HepG2 (cell line): ENCODE measurements at regions not wholly inside any gene's neighbourhood (a gene's known extent, or its start where the extent isn't known, plus 50 kb on each side); places are given as distances from the start of the nearest gene placed in this dataset.
"Not testable (repeated sequence)": the region's sequence is repeated elsewhere in the genome, so short reads cannot be mapped to it uniquely, and the experiment has no call there.

Experiments used
- ATAC-seq: fragments of 200-7000 bp; cut with Tn5 transposase; 3 replicates; pipeline ENCODE4 v1.9.1; 2020; ENCODE audit warnings: mild to moderate bottlenecking, moderate library complexity
- BruUV-seq: library from RNA; stranded (reverse); fragments of 400-500 nt; replicated peaks from 2 replicates; lab custom pipeline; 2021; lab: Mats Ljungman, UMichigan
- CTCF ChIA-PET: fragments of 300-600 bp; formaldehyde crosslinking; extraction: SDS; loops from one replicate; lab custom pipeline; 2021; ENCODE audit warnings: low total read pairs, inconsistent platforms, low intra/inter-chr PET ratio; lab: Yijun Ruan, JAX
- POLR2A ChIA-PET: fragments of 350-600 bp; sonication (Branson Sonifier 250); formaldehyde crosslinking; loops from one replicate; lab custom pipeline; 2020; ENCODE audit warnings: antibody characterized with exemption, inconsistent platforms; lab: Yijun Ruan, JAX
- DNase-seq: peaks from one replicate; pipeline ENCODE4 v3.0.0-alpha.2; 2015; ENCODE audit warnings: low spot score
- FAIRE-seq: peaks from 3 replicates; lab custom pipeline; 2011; peaks lifted over from hg19 to GRCh38; lab: Jason Lieb, UNC
- H2AFZ ChIP-seq: one replicate; pipeline ENCODE4 v1.6.1; 2011; ENCODE audit warnings: low read length, inconsistent platforms
- H3K27ac ChIP-seq: fragments of 300-600 bp; 3 replicates; pipeline ENCODE4 v1.8.0; 2011; ENCODE audit warnings: mixed run types, mild to moderate bottlenecking, mixed read lengths, low read length, inconsistent platforms; ENCODE audit not compliant: insufficient read depth; ENCODE audit errors: extremely low read length
- H3K27me3 ChIP-seq, 2 experiments: fragments of 200-600 bp in 1 of 2; 2 replicates in 1 of 2; 3 replicates in 1 of 2; pipeline versions ENCODE4 v1.6.0 to v1.8.0; 2011; ENCODE audit warnings: low read length in 2 of 2, mild to moderate bottlenecking in 2 of 2, moderate library complexity in 2 of 2, inconsistent platforms in 1 of 2; ENCODE audit not compliant: insufficient read depth in 2 of 2, control insufficient read depth in 1 of 2
- H3K36me3 ChIP-seq, 2 experiments: fragments of 200-600 bp in 1 of 2; replicated peaks in 1 of 2; 2 replicates in 1 of 2; 3 replicates in 1 of 2; pipeline versions ENCODE4 v1.5.1 to v1.8.0; 2011; ENCODE audit warnings: low read length in 2 of 2, inconsistent platforms in 1 of 2; ENCODE audit not compliant: insufficient read depth in 2 of 2, control insufficient read depth in 1 of 2
- H3K4me1 ChIP-seq: 2 replicates; pipeline ENCODE4 v1.5.1; 2012; ENCODE audit warnings: low read length, inconsistent platforms; ENCODE audit not compliant: insufficient read depth
- H3K4me2 ChIP-seq: 2 replicates; pipeline ENCODE4 v1.6.0; 2011; ENCODE audit warnings: low read depth, low read length, inconsistent platforms
- H3K4me3 ChIP-seq, 3 experiments: fragments of 200-600 bp in 1 of 3; sonication (generic), shearing (Covaris generic) in 1 of 3; replicated peaks in 1 of 3; 2 replicates each; pipeline ENCODE4 v1.5.1; 2011 to 2016; ENCODE audit warnings: low read length in 3 of 3, inconsistent platforms in 2 of 3, low read depth in 2 of 3, mild to moderate bottlenecking in 2 of 3, control low read depth in 1 of 3, mixed read lengths in 1 of 3; ENCODE audit not compliant: insufficient read depth in 1 of 3
- H3K79me2 ChIP-seq: one replicate; pipeline ENCODE4 v1.6.1; 2011; ENCODE audit warnings: low read length, inconsistent platforms; ENCODE audit not compliant: insufficient read depth
- H3K9ac ChIP-seq: 2 replicates; pipeline ENCODE4 v1.6.0; 2011; ENCODE audit warnings: mild to moderate bottlenecking, low read depth, low read length, inconsistent platforms; ENCODE audit not compliant: insufficient read depth
- H3K9me3 ChIP-seq: 2 replicates; pipeline ENCODE4 v1.5.1; 2012; ENCODE audit warnings: mild to moderate bottlenecking, low read length
- H4K20me1 ChIP-seq: 2 replicates; pipeline ENCODE4 v1.6.0; 2011; ENCODE audit warnings: inconsistent platforms, mild to moderate bottlenecking, low read length, moderate library complexity; ENCODE audit not compliant: insufficient read depth
- GRHL1 ChIP-seq: sonication (generic); formaldehyde crosslinking; conservative IDR thresholded peaks from 2 replicates; pipeline ENCODE4 v1.8.0; 2022; ENCODE audit warnings: missing genetic modification reagents
- GTF3A ChIP-seq: sonication (generic); formaldehyde crosslinking; conservative IDR thresholded peaks from 2 replicates; pipeline ENCODE4 v1.4.0; 2020; ENCODE audit warnings: mild to moderate bottlenecking, missing genetic modification reagents
- PITX1 ChIP-seq: sonication (generic); formaldehyde crosslinking; IDR thresholded peaks from 2 replicates; pipeline ENCODE4 v1.5.1; 2020; ENCODE audit warnings: mild to moderate bottlenecking, missing genetic modification reagents
- STAT5B ChIP-seq: sonication (generic); formaldehyde crosslinking; IDR thresholded peaks from 2 replicates; pipeline ENCODE4 v1.4.0; 2020; ENCODE audit warnings: missing genetic modification reagents
- ZBTB38 ChIP-seq: sonication (generic); formaldehyde crosslinking; IDR thresholded peaks from 2 replicates; pipeline ENCODE4 v1.5.1; 2020; ENCODE audit warnings: mild to moderate bottlenecking, missing genetic modification reagents
- ZNF264 ChIP-seq: sonication (generic); formaldehyde crosslinking; IDR thresholded peaks from 2 replicates; pipeline ENCODE4 v1.4.0; 2020; ENCODE audit warnings: missing genetic modification reagents
- ZNF749 ChIP-seq: sonication (generic); formaldehyde crosslinking; IDR thresholded peaks from 2 replicates; pipeline ENCODE4 v1.8.0; 2022; ENCODE audit warnings: mild to moderate bottlenecking, missing genetic modification reagents, moderate library complexity, borderline replicate concordance
- ZSCAN31 ChIP-seq: sonication (generic); formaldehyde crosslinking; IDR thresholded peaks from 2 replicates; pipeline ENCODE4 v1.5.0; 2020; ENCODE audit warnings: low read depth, mild to moderate bottlenecking, missing genetic modification reagents
- WGBS: methylation state at CpG from one replicate; pipeline ENCODE4 v1.1.6; 2017; ENCODE audit warnings: low lambda C conversion rate; 5-methylcytosine and 5-hydroxymethylcytosine counted together
- in situ Hi-C: cut with HindIII; loops from 2 replicates; pipeline ENCODE4 v1.10.0; 2017; ENCODE audit warnings: low pct_unique_long_range_greater_than_20kb; ENCODE audit not compliant: extremely low pct_ligation_motif_present
- intact Hi-C: fragments of 100-400 bp; cut with micrococcal nuclease; formaldehyde crosslinking; loops from one replicate; pipeline ENCODE4 v1.10.0; 2022; ENCODE audit not compliant: unreplicated experiment
- TF ChIP-seq, protein P1 (sequence below), 2 experiments: fragments of 450-650 bp in 1 of 2; sonication (generic) in 1 of 2; formaldehyde crosslinking; IDR thresholded peaks; 2 replicates each; pipeline versions ENCODE4 v1.5.0 to v1.8.0; 2020 to 2022; ENCODE audit warnings: mild to moderate bottlenecking in 1 of 2, missing genetic modification reagents in 1 of 2
- TF ChIP-seq, protein P2 (sequence below): sonication (generic); formaldehyde crosslinking; IDR thresholded peaks from 2 replicates; pipeline ENCODE4 v1.5.0; 2020; ENCODE audit warnings: mild to moderate bottlenecking, missing genetic modification reagents, moderate library complexity
- TF ChIP-seq, protein P3 (sequence below): sonication (generic); formaldehyde crosslinking; IDR thresholded peaks from 2 replicates; pipeline ENCODE4 v1.4.0; 2020; ENCODE audit warnings: mild to moderate bottlenecking, missing genetic modification reagents

- ATAC-seq (no peak), FAIRE-seq (no peak), DNase-seq (no peak)
- intact Hi-C loops (no loop called here), in situ Hi-C loops (no loop called here)
- WGBS: 0% methylated on average over 1 of the region's 1 CpG
- Histone ChIP-seq H3K27ac (no peak overlapping the region), H3K9ac (no peak overlapping the region), H4K20me1 (no peaks in the 10 kb centered on the region), H3K4me1 (no peaks in the 10 kb centered on the region), H3K9me3 (no peaks in the 10 kb centered on the region), H3K79me2 (no peaks in the 10 kb centered on the region), H3K36me3 (no peaks in the 10 kb centered on the region), H3K4me3 (no peak overlapping the region), H2AFZ (no peak overlapping the region), H3K4me2 (no peak overlapping the region), H3K27me3 (no peaks in the 10 kb centered on the region)
- ChIA-PET CTCF (no interaction called here), POLR2A (no interaction called here)
- TF ChIP-seq ZNF264 (CRISPR knock-in tag) (no peak), GTF3A (CRISPR knock-in tag) (no peak), PITX1 (no peak), ZNF749 (CRISPR knock-in tag) (no peak), GRHL1 (CRISPR knock-in tag) (no peak), STAT5B (CRISPR knock-in tag) (no peak), ZSCAN31 (no peak), ZBTB38 (no peak)
- TF ChIP-seq, protein P1, sequence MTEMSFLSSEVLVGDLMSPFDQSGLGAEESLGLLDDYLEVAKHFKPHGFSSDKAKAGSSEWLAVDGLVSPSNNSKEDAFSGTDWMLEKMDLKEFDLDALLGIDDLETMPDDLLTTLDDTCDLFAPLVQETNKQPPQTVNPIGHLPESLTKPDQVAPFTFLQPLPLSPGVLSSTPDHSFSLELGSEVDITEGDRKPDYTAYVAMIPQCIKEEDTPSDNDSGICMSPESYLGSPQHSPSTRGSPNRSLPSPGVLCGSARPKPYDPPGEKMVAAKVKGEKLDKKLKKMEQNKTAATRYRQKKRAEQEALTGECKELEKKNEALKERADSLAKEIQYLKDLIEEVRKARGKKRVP (CRISPR knock-in tag; IDR thresholded peaks at IDR 0.05): no peak
- TF ChIP-seq, protein P2, sequence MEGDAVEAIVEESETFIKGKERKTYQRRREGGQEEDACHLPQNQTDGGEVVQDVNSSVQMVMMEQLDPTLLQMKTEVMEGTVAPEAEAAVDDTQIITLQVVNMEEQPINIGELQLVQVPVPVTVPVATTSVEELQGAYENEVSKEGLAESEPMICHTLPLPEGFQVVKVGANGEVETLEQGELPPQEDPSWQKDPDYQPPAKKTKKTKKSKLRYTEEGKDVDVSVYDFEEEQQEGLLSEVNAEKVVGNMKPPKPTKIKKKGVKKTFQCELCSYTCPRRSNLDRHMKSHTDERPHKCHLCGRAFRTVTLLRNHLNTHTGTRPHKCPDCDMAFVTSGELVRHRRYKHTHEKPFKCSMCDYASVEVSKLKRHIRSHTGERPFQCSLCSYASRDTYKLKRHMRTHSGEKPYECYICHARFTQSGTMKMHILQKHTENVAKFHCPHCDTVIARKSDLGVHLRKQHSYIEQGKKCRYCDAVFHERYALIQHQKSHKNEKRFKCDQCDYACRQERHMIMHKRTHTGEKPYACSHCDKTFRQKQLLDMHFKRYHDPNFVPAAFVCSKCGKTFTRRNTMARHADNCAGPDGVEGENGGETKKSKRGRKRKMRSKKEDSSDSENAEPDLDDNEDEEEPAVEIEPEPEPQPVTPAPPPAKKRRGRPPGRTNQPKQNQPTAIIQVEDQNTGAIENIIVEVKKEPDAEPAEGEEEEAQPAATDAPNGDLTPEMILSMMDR (CRISPR knock-in tag): no peak
- TF ChIP-seq, protein P3, sequence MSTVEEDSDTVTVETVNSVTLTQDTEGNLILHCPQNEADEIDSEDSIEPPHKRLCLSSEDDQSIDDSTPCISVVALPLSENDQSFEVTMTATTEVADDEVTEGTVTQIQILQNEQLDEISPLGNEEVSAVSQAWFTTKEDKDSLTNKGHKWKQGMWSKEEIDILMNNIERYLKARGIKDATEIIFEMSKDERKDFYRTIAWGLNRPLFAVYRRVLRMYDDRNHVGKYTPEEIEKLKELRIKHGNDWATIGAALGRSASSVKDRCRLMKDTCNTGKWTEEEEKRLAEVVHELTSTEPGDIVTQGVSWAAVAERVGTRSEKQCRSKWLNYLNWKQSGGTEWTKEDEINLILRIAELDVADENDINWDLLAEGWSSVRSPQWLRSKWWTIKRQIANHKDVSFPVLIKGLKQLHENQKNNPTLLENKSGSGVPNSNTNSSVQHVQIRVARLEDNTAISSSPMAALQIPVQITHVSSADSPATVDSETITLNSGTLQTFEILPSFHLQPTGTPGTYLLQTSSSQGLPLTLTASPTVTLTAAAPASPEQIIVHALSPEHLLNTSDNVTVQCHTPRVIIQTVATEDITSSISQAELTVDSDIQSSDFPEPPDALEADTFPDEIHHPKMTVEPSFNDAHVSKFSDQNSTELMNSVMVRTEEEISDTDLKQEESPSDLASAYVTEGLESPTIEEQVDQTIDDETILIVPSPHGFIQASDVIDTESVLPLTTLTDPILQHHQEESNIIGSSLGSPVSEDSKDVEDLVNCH (CRISPR knock-in tag): no peak
- BruUV-seq: no TSS peak
Observed at GRCh38 chr6:93176070-93176469, 243.3 kb downstream of the EPHA7 start.

DNA sequence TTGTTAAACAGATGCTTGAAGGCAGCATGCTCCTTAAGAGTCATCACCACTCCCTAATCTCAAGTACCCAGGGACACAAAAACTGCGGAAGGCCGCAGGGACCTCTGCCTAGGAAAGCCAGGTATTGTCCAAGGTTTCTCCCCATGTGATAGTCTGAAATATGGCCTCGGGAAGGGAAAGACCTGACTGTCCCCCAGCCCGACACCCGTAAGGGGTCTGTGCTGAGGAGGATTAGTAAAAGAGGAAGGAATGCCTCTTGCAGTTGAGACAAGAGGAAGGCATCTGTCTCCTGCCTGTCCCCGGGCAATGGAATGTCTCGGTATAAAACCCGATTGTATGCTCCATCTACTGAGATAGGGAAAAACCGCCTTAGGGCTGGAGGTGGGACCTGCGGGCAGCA lies 245.8 kb downstream of the EPHA7 start:
- H4K20me1 ChIP-seq, H2AFZ ChIP-seq, in situ Hi-C loops, H3K4me2 ChIP-seq, ATAC-seq, H3K27ac ChIP-seq, H3K9me3 ChIP-seq, BruUV-seq, FAIRE-seq, H3K4me3 ChIP-seq, H3K79me2 ChIP-seq, POLR2A ChIA-PET, H3K36me3 ChIP-seq, DNase-seq, CTCF ChIA-PET, H3K9ac ChIP-seq, H3K27me3 ChIP-seq, H3K4me1 ChIP-seq, intact Hi-C loops: not testable (repeated sequence)
- WGBS: 52% methylated on average over 3 of the region's 10 CpGs
